ENCODE measurements at regions not wholly inside any gene's neighbourhood (a gene's known extent, or its start where the extent isn't known, plus 50 kb on each side); places are given as distances from the start of the nearest gene placed in this dataset.

- TF ChIP-seq, protein P1, sequence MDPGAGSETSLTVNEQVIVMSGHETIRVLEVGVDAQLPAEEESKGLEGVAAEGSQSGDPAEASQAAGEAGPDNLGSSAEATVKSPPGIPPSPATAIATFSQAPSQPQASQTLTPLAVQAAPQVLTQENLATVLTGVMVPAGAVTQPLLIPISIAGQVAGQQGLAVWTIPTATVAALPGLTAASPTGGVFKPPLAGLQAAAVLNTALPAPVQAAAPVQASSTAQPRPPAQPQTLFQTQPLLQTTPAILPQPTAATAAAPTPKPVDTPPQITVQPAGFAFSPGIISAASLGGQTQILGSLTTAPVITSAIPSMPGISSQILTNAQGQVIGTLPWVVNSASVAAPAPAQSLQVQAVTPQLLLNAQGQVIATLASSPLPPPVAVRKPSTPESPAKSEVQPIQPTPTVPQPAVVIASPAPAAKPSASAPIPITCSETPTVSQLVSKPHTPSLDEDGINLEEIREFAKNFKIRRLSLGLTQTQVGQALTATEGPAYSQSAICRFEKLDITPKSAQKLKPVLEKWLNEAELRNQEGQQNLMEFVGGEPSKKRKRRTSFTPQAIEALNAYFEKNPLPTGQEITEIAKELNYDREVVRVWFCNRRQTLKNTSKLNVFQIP (CRISPR knock-in tag; IDR thresholded peaks at IDR 0.05; ENCODE audit: borderline replicate concordance, low read depth): no peak
- no peak for TF ChIP-seq ZFP3 (CRISPR knock-in tag; IDR thresholded peaks at IDR 0.05)
- TF ChIP-seq, protein P2, sequence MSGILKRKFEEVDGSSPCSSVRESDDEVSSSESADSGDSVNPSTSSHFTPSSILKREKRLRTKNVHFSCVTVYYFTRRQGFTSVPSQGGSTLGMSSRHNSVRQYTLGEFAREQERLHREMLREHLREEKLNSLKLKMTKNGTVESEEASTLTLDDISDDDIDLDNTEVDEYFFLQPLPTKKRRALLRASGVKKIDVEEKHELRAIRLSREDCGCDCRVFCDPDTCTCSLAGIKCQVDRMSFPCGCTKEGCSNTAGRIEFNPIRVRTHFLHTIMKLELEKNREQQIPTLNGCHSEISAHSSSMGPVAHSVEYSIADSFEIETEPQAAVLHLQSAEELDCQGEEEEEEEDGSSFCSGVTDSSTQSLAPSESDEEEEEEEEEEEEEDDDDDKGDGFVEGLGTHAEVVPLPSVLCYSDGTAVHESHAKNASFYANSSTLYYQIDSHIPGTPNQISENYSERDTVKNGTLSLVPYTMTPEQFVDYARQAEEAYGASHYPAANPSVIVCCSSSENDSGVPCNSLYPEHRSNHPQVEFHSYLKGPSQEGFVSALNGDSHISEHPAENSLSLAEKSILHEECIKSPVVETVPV (CRISPR knock-in tag; IDR thresholded peaks at IDR 0.05): no peak
- TF ChIP-seq GLIS3 (CRISPR knock-in tag; IDR thresholded peaks at IDR 0.05): no peak
- no peak for TF ChIP-seq BACH2 (CRISPR knock-in tag; IDR thresholded peaks at IDR 0.05; ENCODE audit: borderline replicate concordance)
These were observed 149.1 kb downstream of the KLHL28 start for GRCh38 chr14:44812672-44813071.

DNA sequence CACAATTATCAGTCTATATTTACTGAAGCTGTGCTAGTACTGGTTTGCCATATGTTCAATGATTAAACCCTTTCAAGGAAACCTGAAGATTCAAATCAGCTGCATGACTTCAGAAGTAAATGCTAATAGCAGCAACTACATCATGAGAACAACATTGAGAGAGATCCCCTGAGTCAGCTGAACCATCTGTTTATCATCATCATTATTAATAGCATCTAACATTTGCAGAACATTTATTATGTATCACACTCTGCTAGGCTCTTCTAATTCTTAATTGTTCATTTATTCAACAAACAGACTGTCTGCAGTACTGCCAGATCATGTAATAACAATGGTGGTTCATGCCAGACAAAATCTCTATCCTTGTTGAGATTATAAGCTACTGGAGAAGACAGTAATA, 157.4 kb downstream of the KLHL28 start:
- no peak for ATAC-seq
- TF ChIP-seq ZFP30 (CRISPR knock-in tag; IDR thresholded peaks at IDR 0.05): no peak
- TF ChIP-seq ZNF565 (CRISPR knock-in tag; conservative IDR thresholded peaks at IDR 0.05; ENCODE audit: low read depth): no peak
- TF ChIP-seq, protein P2 (CRISPR knock-in tag; IDR thresholded peaks at IDR 0.05): no peak
- TF ChIP-seq ESRRG (CRISPR knock-in tag; IDR thresholded peaks at IDR 0.05): no peak
- TF ChIP-seq TCF4 (CRISPR knock-in tag; IDR thresholded peaks at IDR 0.05; ENCODE audit: borderline replicate concordance): no peak
- TF ChIP-seq SNAI2 (CRISPR knock-in tag; IDR thresholded peaks at IDR 0.05): no peak

More at GRCh38 chr14:44812672-44813071, 149.1 kb downstream of the KLHL28 start:
- ATAC-seq: no peak

DNA sequence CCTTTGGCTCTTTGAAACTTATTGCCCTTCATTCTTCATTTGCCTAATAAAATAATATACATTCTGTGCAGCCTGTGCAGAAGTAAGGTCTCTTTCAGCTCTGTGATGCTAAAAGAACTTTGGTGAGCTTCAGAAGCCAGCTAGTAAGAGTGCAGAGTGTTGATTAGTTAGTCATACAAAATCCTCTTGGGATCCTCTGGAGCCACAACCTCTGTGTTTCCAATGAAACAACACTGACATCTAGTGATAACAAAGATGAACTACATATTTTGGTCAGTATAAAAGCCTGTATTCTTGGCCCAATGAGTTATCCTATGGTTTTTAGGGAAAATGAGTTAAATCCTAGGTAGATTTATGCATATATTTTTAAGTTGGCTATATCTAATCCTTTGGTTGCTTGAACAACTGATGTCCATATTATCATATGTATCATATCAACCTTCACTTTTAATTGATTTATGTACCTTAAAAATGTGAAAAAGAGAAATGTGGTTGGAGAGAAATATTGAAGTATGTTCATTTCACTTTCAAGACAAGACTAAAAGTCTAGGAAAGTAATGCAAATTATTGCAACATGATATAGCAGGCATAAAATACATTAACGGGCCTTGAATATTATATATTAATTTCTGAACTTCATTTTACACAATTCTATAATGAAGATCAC, 158.4 kb downstream of the KLHL28 start:
- TF ChIP-seq ZFP30 (CRISPR knock-in tag; IDR thresholded peaks at IDR 0.05): no peak
- no peak for TF ChIP-seq RARB (CRISPR knock-in tag; IDR thresholded peaks at IDR 0.05)
- no peak for TF ChIP-seq PPARA (CRISPR knock-in tag; IDR thresholded peaks at IDR 0.05; ENCODE audit: borderline replicate concordance)
- TF ChIP-seq, protein P3, sequence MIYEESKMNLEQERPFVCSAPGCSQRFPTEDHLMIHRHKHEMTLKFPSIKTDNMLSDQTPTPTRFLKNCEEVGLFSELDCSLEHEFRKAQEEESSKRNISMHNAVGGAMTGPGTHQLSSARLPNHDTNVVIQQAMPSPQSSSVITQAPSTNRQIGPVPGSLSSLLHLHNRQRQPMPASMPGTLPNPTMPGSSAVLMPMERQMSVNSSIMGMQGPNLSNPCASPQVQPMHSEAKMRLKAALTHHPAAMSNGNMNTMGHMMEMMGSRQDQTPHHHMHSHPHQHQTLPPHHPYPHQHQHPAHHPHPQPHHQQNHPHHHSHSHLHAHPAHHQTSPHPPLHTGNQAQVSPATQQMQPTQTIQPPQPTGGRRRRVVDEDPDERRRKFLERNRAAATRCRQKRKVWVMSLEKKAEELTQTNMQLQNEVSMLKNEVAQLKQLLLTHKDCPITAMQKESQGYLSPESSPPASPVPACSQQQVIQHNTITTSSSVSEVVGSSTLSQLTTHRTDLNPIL (CRISPR knock-in tag; IDR thresholded peaks at IDR 0.05; ENCODE audit: low read depth): no peak
- no peak for TF ChIP-seq TOX (CRISPR knock-in tag; IDR thresholded peaks at IDR 0.05; ENCODE audit: borderline replicate concordance)
- no peak for TF ChIP-seq TSHZ2 (CRISPR knock-in tag; IDR thresholded peaks at IDR 0.05)
- peak; percentile 82 for ATAC-seq

DNA sequence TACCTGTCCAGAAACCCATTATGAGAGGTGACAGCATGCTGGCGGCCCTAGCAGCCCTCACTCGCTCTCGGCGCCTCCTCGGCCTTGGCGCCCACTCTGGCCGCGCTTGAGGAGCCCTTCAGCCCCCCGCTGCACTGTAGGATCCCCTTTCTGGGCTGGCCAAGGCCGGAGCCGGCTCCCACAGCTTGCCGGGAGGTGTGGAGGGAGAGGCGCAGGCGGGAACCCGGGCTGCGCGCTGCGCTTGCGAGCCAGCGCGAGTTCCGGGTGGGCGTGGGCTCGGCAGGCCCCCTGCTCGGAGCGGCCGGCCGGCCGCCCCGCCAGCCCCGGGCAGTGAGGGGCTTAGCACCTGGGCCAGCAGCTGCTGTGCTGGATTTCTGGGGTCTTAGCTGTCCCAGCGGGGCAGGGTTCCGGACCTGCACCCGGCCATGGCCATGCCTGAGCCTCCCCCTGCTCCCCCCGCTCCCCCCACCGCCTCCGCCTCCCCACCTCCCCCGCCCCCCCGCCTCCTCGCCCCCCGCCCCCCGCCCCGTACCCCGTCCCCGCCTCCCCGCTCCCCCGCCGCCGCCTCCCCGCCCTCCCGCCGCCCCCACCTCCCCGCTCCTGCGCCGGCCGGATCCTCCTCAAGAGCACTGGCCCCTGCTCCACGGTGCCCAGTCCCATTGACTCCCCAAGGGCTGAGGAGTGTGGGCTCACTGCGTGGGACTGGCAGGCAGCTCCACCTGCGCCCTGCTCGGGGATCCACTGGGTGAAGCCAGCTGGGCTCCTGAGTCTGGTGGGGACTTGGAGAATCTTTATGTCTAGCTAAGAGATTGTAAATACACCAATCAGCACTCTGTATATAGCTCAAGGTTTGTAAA, 163.1 kb downstream of the KLHL28 start:
- no peak for ATAC-seq
- TF ChIP-seq ISL1 (CRISPR knock-in tag; IDR thresholded peaks at IDR 0.05) (no peak), ARNTL (CRISPR knock-in tag; IDR thresholded peaks at IDR 0.05; ENCODE audit: borderline replicate concordance, low read depth) (no peak), PPARA (CRISPR knock-in tag; IDR thresholded peaks at IDR 0.05; ENCODE audit: borderline replicate concordance) (no peak), RARB (CRISPR knock-in tag; IDR thresholded peaks at IDR 0.05) (no peak), TSHZ2 (CRISPR knock-in tag; IDR thresholded peaks at IDR 0.05) (no peak), BACH2 (CRISPR knock-in tag; IDR thresholded peaks at IDR 0.05; ENCODE audit: borderline replicate concordance) (no peak), ZFP30 (CRISPR knock-in tag; IDR thresholded peaks at IDR 0.05) (no peak), GLIS3 (CRISPR knock-in tag; IDR thresholded peaks at IDR 0.05) (no peak), SNAI2 (CRISPR knock-in tag; IDR thresholded peaks at IDR 0.05) (no peak), ZNF565 (CRISPR knock-in tag; conservative IDR thresholded peaks at IDR 0.05; ENCODE audit: low read depth) (no peak), CSDC2 (CRISPR knock-in tag; IDR thresholded peaks at IDR 0.05) (no peak)

Data from SK-N-SH treated with all-trans-retinoic acid at 6 μM for 48 hours (cell line).